H1 (cell line): ENCODE measurements at regions not wholly inside any gene's neighbourhood (a gene's known extent, or its start where the extent isn't known, plus 50 kb on each side); places are given as distances from the start of the nearest gene placed in this dataset.

ENCODE experiments used
- CTCF ChIA-PET: fragments of 300-600 bp; sonication (Branson Sonifier 250); formaldehyde crosslinking; loops from one replicate; lab custom pipeline; 2021; ENCODE audit not compliant: partially characterized antibody; lab: Charles Lee
- POLR2A ChIA-PET: fragments of 300-600 bp; sonication (Branson Sonifier 250); formaldehyde crosslinking; loops from one replicate; lab custom pipeline; 2021; ENCODE audit warnings: inconsistent platforms; ENCODE audit not compliant: partially characterized antibody; lab: Charles Lee
- DNase-seq, 2 experiments: peaks; one replicate each; pipeline versions ENCODE4 v3.0.0 to v3.0.0-alpha.2; 2010 to 2022; ENCODE audit warnings: low spot score in 2 of 2, low read depth in 1 of 2, mixed read lengths in 1 of 2
- FAIRE-seq: peaks from 2 replicates; lab custom pipeline; 2011; peaks lifted over from hg19 to GRCh38; lab: Jason Lieb, UNC
- H2AFZ ChIP-seq: 2 replicates; pipeline ENCODE4 v1.8.1; 2012; ENCODE audit warnings: low read length, inconsistent platforms
- H2AK5ac ChIP-seq: 2 replicates; pipeline ENCODE4 v1.6.1; 2013; ENCODE audit warnings: low read depth, low read length
- H2BK120ac ChIP-seq: replicated peaks from 2 replicates; pipeline ENCODE3; 2013; ENCODE audit warnings: low read depth, low read length, inconsistent platforms
- H2BK12ac ChIP-seq: 2 replicates; pipeline ENCODE4 v1.6.1; 2013; ENCODE audit warnings: low read depth, low read length
- H2BK15ac ChIP-seq: 2 replicates; pipeline ENCODE4 v1.6.1; 2013; ENCODE audit warnings: low read length
- H2BK20ac ChIP-seq: 2 replicates; pipeline ENCODE4 v1.6.1; 2013; ENCODE audit warnings: low read length
- H2BK5ac ChIP-seq: 2 replicates; pipeline ENCODE4 v1.6.1; 2013; ENCODE audit warnings: low read depth, low read length
- H3K14ac ChIP-seq: 2 replicates; pipeline ENCODE4 v1.6.1; 2013; ENCODE audit warnings: inconsistent platforms; ENCODE audit not compliant: insufficient read length
- H3K18ac ChIP-seq: 2 replicates; pipeline ENCODE4 v1.6.1; 2013; ENCODE audit warnings: low read length; ENCODE audit errors: extremely low read depth
- H3K23ac ChIP-seq: 2 replicates; pipeline ENCODE4 v1.6.1; 2013; ENCODE audit warnings: inconsistent platforms; ENCODE audit not compliant: insufficient read length
- H3K23me2 ChIP-seq: 2 replicates; pipeline ENCODE4 v1.6.1; 2013; ENCODE audit warnings: low read depth, low read length
- H3K27ac ChIP-seq: 2 replicates; pipeline ENCODE4 v1.6.1; 2011; ENCODE audit warnings: low read depth, low read length, inconsistent platforms
- H3K27me3 ChIP-seq, 4 experiments: replicated peaks in 1 of 4; 1 replicate in 1 of 4; 2 replicates in 3 of 4; pipeline versions ENCODE4 v1.6.1 to v1.8.1; 2011 to 2013; ENCODE audit warnings: low read length in 3 of 4, mild to moderate bottlenecking in 3 of 4, inconsistent platforms in 2 of 4, mixed read lengths in 2 of 4, moderate library complexity in 1 of 4; ENCODE audit not compliant: control insufficient read depth in 3 of 4, insufficient read depth in 3 of 4; ENCODE audit errors: extremely low read depth in 1 of 4
- H3K36me3 ChIP-seq, 4 experiments: 2 replicates each; pipeline versions ENCODE4 v1.6.1 to v1.8.1; 2011 to 2013; ENCODE audit warnings: mild to moderate bottlenecking in 4 of 4, low read length in 3 of 4, moderate library complexity in 2 of 4, control low read depth in 1 of 4, inconsistent platforms in 1 of 4; ENCODE audit not compliant: insufficient read depth in 4 of 4, control insufficient read depth in 2 of 4
- H3K4ac ChIP-seq: replicated peaks from 2 replicates; pipeline ENCODE3; 2013; ENCODE audit warnings: low read length, low read depth, mixed read lengths, inconsistent platforms; ENCODE audit not compliant: insufficient read length
- H3K4me1 ChIP-seq, 4 experiments: replicated peaks in 1 of 4; 1 replicate in 1 of 4; 2 replicates in 3 of 4; pipeline versions ENCODE4 v1.6.1 to v1.8.1; 2011 to 2013; ENCODE audit warnings: low read length in 3 of 4, inconsistent platforms in 2 of 4, mixed read lengths in 1 of 4; ENCODE audit not compliant: insufficient read depth in 4 of 4, control insufficient read depth in 3 of 4
- H3K4me2 ChIP-seq, 2 experiments: 2 replicates each; pipeline versions ENCODE4 v1.6.1 to v1.8.1; 2011 to 2013; ENCODE audit warnings: low read depth in 2 of 2, low read length in 2 of 2, control low read depth in 1 of 2, inconsistent platforms in 1 of 2, mild to moderate bottlenecking in 1 of 2; ENCODE audit not compliant: insufficient read depth in 1 of 2
- H3K4me3 ChIP-seq, 4 experiments: fragments of 200-600, 300-600 bp in 1 of 4; sonication (generic), shearing (Covaris generic), sonication (Bioruptor Twin) in 1 of 4; 2 replicates each; pipeline versions ENCODE4 v1.5.1 to v1.8.1; 2011 to 2016; ENCODE audit warnings: low read length in 4 of 4, low read depth in 3 of 4, control low read depth in 2 of 4, inconsistent platforms in 2 of 4, mild to moderate bottlenecking in 2 of 4, mixed read lengths in 1 of 4, moderate library complexity in 1 of 4; ENCODE audit not compliant: insufficient read depth in 2 of 4; ENCODE audit errors: extremely low read depth in 1 of 4
- H3K56ac ChIP-seq: replicated peaks from 2 replicates; pipeline ENCODE3; 2013; ENCODE audit warnings: low read depth, mild to moderate bottlenecking, mixed read lengths, low read length, inconsistent platforms; ENCODE audit not compliant: insufficient read length
- H3K79me1 ChIP-seq: 2 replicates; pipeline ENCODE4 v1.6.1; 2013; ENCODE audit warnings: low read depth, low read length, control low read depth
- H3K79me2 ChIP-seq, 2 experiments: 2 replicates each; pipeline versions ENCODE4 v1.6.1 to v1.8.1; 2012 to 2013; ENCODE audit warnings: low read length in 2 of 2, mild to moderate bottlenecking in 2 of 2, inconsistent platforms in 1 of 2; ENCODE audit not compliant: insufficient read depth in 2 of 2, control insufficient read depth in 1 of 2
- H3K9ac ChIP-seq, 4 experiments: replicated peaks in 1 of 4; 1 replicate in 1 of 4; 2 replicates in 3 of 4; pipeline versions ENCODE4 v1.6.1 to v1.8.1; 2011 to 2013; ENCODE audit warnings: low read depth in 3 of 4, low read length in 3 of 4, control low read depth in 2 of 4, mild to moderate bottlenecking in 2 of 4, moderate library complexity in 2 of 4, inconsistent platforms in 1 of 4; ENCODE audit errors: extremely low read depth in 1 of 4
- H3K9me3 ChIP-seq, 2 experiments: 2 replicates each; pipeline versions ENCODE4 v1.6.1 to v1.8.1; 2012 to 2013; ENCODE audit warnings: mild to moderate bottlenecking in 2 of 2, moderate library complexity in 2 of 2, control low read depth in 1 of 2, inconsistent platforms in 1 of 2, low read depth in 1 of 2, low read length in 1 of 2, mixed read lengths in 1 of 2; ENCODE audit not compliant: insufficient read depth in 2 of 2
- H4K20me1 ChIP-seq, 2 experiments: replicated peaks in 1 of 2; 2 replicates each; pipeline versions ENCODE3 to v1.8.1; 2011 to 2013; ENCODE audit warnings: inconsistent platforms in 2 of 2, low read length in 2 of 2, mild to moderate bottlenecking in 1 of 2; ENCODE audit not compliant: insufficient read depth in 2 of 2, control insufficient read depth in 1 of 2
- H4K5ac ChIP-seq: 2 replicates; pipeline ENCODE4 v1.6.1; 2013; ENCODE audit warnings: low read length, low read depth, mixed read lengths, inconsistent platforms; ENCODE audit not compliant: insufficient read length
- H4K8ac ChIP-seq: 2 replicates; pipeline ENCODE4 v1.8.0; 2013; ENCODE audit warnings: mild to moderate bottlenecking, moderate library complexity, low read length, inconsistent platforms; ENCODE audit not compliant: insufficient read depth; ENCODE audit errors: extremely low read depth
- H4K91ac ChIP-seq: replicated peaks from 2 replicates; pipeline ENCODE3; 2013; ENCODE audit warnings: low read length, mixed read lengths, inconsistent platforms; ENCODE audit not compliant: insufficient read length
- BRCA1 ChIP-seq: IDR thresholded peaks from 2 replicates; pipeline ENCODE4 v1.6.1; 2012; ENCODE audit warnings: low read depth, low read length, improper control_type of control experiment
- CBX5 ChIP-seq: fragments of 300-800, 300-1000 bp; sonication (generic); IDR thresholded peaks from 2 replicates; pipeline ENCODE4 v1.7.1; 2016; ENCODE audit warnings: antibody characterized with exemption, low read length, low read depth
- CEBPB ChIP-seq: IDR thresholded peaks from 2 replicates; pipeline ENCODE4 v1.6.1; 2012; ENCODE audit warnings: low read depth, low read length
- CHD1 ChIP-seq: IDR thresholded peaks from 2 replicates; pipeline ENCODE4 v1.6.1; 2012; ENCODE audit warnings: low read depth, low read length, improper control_type of control experiment
- CREB1 ChIP-seq: IDR thresholded peaks from 2 replicates; pipeline ENCODE4 v1.6.1; 2012; ENCODE audit warnings: inconsistent platforms
- CTBP2 ChIP-seq: IDR thresholded peaks from 2 replicates; pipeline ENCODE4 v1.7.0; 2011; ENCODE audit warnings: borderline replicate concordance, mild to moderate bottlenecking, moderate library complexity, mixed read lengths, low read length; ENCODE audit not compliant: insufficient read depth, insufficient read length
- FOSL1 ChIP-seq: IDR thresholded peaks from 2 replicates; pipeline ENCODE4 v1.6.1; 2011; ENCODE audit warnings: mild to moderate bottlenecking, low read depth, low read length, moderate library complexity; ENCODE audit not compliant: insufficient read depth
- GABPA ChIP-seq: IDR thresholded peaks from 2 replicates; pipeline ENCODE4 v1.6.1; 2011; ENCODE audit warnings: mild to moderate bottlenecking, low read length, moderate library complexity, borderline replicate concordance; ENCODE audit not compliant: insufficient read depth
- JUN ChIP-seq: IDR thresholded peaks from 2 replicates; pipeline ENCODE4 v1.6.1; 2011; ENCODE audit warnings: low read depth, mild to moderate bottlenecking, improper control_type of control experiment, low read length
- KDM1A ChIP-seq: fragments of 200-600, 300-600 bp; sonication (generic); IDR thresholded peaks from 2 replicates; pipeline ENCODE4 v1.7.1; 2016; ENCODE audit warnings: mild to moderate bottlenecking, low read length, borderline replicate concordance
- NRF1 ChIP-seq: IDR thresholded peaks from 2 replicates; pipeline ENCODE4 v1.6.1; 2011; ENCODE audit warnings: mild to moderate bottlenecking, low read depth, low read length, improper control_type of control experiment
- PHF8 ChIP-seq: fragments of 200-600 bp; sonication (generic); conservative IDR thresholded peaks from 2 replicates; pipeline ENCODE4 v1.7.1; 2012; ENCODE audit warnings: low read depth, mild to moderate bottlenecking, inconsistent platforms, low read length, moderate library complexity
- POLR2AphosphoS5 ChIP-seq: IDR thresholded peaks from 2 replicates; pipeline ENCODE4 v1.6.1; 2011; ENCODE audit warnings: low read depth, low read length
- RXRA ChIP-seq: IDR thresholded peaks from 2 replicates; pipeline ENCODE4 v1.6.1; 2011; ENCODE audit warnings: low read depth, mild to moderate bottlenecking, low read length, moderate library complexity; ENCODE audit not compliant: insufficient read depth
- SP1 ChIP-seq: IDR thresholded peaks from 2 replicates; pipeline ENCODE4 v1.6.1; 2011; ENCODE audit warnings: low read depth, low read length
- TBP ChIP-seq: IDR thresholded peaks from 2 replicates; pipeline ENCODE4 v1.6.1; 2011; ENCODE audit warnings: low read depth, low read length, improper control_type of control experiment
- WGBS, 2 experiments: shearing (Covaris generic) in 1 of 2; methylation state at CpG; one replicate each; pipeline versions ENCODE4 v1.1.6 to v1.1.7; 2013 to 2015; ENCODE audit warnings: low lambda C conversion rate in 2 of 2, mixed read lengths in 2 of 2, inconsistent platforms in 1 of 2, low coverage in 1 of 2, missing lambda C conversion rate in 1 of 2; ENCODE audit not compliant: insufficient replicate concordance in 2 of 2, insufficient coverage in 1 of 2, insufficient read length in 1 of 2; ENCODE audit errors: extremely low coverage in 1 of 2, missing lambda C conversion rate in 1 of 2; 5-methylcytosine and 5-hydroxymethylcytosine counted together

DNA sequence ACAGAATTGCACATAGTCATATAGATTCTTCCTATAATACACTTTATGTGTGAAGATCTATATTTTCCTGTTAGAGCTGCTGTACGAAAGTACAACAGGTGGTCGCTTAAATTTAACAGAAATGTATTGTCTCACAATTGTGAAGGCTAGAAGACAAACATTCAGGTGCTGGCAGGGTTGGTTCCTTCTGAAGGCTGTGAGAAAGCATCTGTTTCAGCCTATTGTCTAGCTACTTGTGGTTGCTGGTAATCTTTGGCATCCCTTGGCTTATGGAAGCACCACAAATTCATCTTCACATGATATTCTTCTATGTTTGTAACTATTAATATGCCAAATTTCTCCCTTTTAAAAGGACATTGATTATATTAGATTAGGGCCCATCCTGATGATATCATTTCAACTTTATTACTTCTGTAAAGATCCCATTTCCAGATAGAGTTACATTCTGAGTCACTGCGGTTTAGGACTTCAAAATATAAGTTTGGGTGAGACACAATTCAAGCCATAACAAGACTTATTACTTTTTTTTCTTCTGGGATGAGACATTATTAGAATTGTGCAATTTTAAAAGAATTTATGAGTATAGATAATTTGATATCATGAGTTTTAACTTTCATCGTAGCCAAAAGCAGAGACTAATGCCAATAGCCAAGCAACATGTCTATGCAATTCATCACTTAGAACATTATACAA is 248.1 kb upstream of the BCHE start:
- no peak overlapping the region for H3K27ac ChIP-seq
- ChIA-PET POLR2A (no interaction called here), CTCF (no interaction called here)
- TF ChIP-seq POLR2AphosphoS5 (no peak), CREB1 (no peak), BRCA1 (no peak), SP1 (no peak), TBP (no peak), RXRA (no peak), CBX5 (no peak), CEBPB (no peak), JUN (no peak), GABPA (no peak), FOSL1 (no peak), CTBP2 (no peak), KDM1A (no peak), NRF1 (no peak), CHD1 (no peak), PHF8 (no peak)

More for the DNA sequence above, 248.1 kb upstream of the BCHE start:
- Histone ChIP-seq H2BK5ac (no peak overlapping the region), H2BK15ac (no peak overlapping the region), H3K27me3 (no peaks in the 10 kb centered on the region), H3K4me1 (no peaks in the 10 kb centered on the region), H3K4ac (no peak overlapping the region), H3K56ac (no peak overlapping the region), H4K5ac (no peak overlapping the region), H2AK5ac (no peak overlapping the region), H3K18ac (no peak overlapping the region), H3K4me3 (no peak overlapping the region), H3K9ac (no peak overlapping the region), H3K14ac (no peak overlapping the region), H2BK12ac (no peak overlapping the region), H3K79me1 (no peaks in the 10 kb centered on the region), H4K20me1 (no peaks in the 10 kb centered on the region), H3K36me3 (no peaks in the 10 kb centered on the region), H3K23me2 (no peaks in the 10 kb centered on the region), H2BK120ac (no peak overlapping the region), H3K79me2 (no peaks in the 10 kb centered on the region), H2BK20ac (no peak overlapping the region), H3K9me3 (no peaks in the 10 kb centered on the region), H4K91ac (no peak overlapping the region), H2AFZ (no peak overlapping the region), H3K23ac (no peak overlapping the region), H3K4me2 (no peak overlapping the region), H4K8ac (no peak overlapping the region)
- DNase-seq (no peak), FAIRE-seq (no peak)
- WGBS, 2 experiments = 90% methylated on average over 4 of the region's 4 CpGs; no CpG with 5 or more reads in 1 of the 2 experiments
